OCI-LY7 (cell line): ENCODE measurements at regions not wholly inside any gene's neighbourhood (a gene's known extent, or its start where the extent isn't known, plus 50 kb on each side); places are given as distances from the start of the nearest gene placed in this dataset.

Source experiments
- EZH2phosphoT487 ChIP-seq: fragments of 200-600 bp; sonication (generic); IDR thresholded peaks from 2 replicates; pipeline ENCODE4 v1.6.1; 2018; ENCODE audit warnings: low read depth, borderline replicate concordance, mild to moderate bottlenecking, mixed run types, antibody characterized with exemption, low read length, moderate library complexity, mixed read lengths
- TF ChIP-seq, protein P1 (sequence below): fragments of 200-600 bp; sonication (generic); conservative IDR thresholded peaks from 2 replicates; pipeline ENCODE4 v1.5.1; 2014; ENCODE audit warnings: mild to moderate bottlenecking, antibody characterized with exemption, low read length, moderate library complexity, mixed read lengths

DNA sequence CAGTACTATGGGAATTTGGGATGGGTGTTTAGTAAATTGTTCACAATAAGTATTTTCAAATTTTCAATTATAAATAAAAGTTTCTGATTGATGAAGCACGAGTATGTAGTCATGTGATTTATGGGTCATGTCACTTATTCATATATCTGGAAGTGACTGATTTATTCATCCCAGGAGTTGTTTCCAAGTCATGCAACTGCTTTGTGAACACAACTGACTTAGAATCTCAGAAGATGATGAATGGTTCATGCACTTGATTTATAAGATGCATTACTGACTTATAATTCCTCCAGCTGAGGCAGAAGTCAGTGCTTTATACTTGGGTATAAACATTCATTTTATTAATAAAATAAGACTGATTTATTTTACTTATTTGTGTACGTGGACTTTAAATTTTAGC, 137.8 kb upstream of the CBLB start:
- TF ChIP-seq, protein P1, sequence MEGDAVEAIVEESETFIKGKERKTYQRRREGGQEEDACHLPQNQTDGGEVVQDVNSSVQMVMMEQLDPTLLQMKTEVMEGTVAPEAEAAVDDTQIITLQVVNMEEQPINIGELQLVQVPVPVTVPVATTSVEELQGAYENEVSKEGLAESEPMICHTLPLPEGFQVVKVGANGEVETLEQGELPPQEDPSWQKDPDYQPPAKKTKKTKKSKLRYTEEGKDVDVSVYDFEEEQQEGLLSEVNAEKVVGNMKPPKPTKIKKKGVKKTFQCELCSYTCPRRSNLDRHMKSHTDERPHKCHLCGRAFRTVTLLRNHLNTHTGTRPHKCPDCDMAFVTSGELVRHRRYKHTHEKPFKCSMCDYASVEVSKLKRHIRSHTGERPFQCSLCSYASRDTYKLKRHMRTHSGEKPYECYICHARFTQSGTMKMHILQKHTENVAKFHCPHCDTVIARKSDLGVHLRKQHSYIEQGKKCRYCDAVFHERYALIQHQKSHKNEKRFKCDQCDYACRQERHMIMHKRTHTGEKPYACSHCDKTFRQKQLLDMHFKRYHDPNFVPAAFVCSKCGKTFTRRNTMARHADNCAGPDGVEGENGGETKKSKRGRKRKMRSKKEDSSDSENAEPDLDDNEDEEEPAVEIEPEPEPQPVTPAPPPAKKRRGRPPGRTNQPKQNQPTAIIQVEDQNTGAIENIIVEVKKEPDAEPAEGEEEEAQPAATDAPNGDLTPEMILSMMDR = no peak
- TF ChIP-seq EZH2phosphoT487 = no peak
